IMR-90 (cell line): ENCODE measurements at regions not wholly inside any gene's neighbourhood (a gene's known extent, or its start where the extent isn't known, plus 50 kb on each side); places are given as distances from the start of the nearest gene placed in this dataset.

Experiments used
- BHLHE40 ChIP-seq: fragments of 150-350 bp; IDR thresholded peaks from 2 replicates; pipeline ENCODE4 v1.6.1; 2016; ENCODE audit warnings: mild to moderate bottlenecking, low read depth, low read length
- CEBPB ChIP-seq: IDR thresholded peaks from 2 replicates; pipeline ENCODE4 v1.6.1; 2012; ENCODE audit warnings: low read depth, low read length, improper control_type of control experiment
- CHD1 ChIP-seq: IDR thresholded peaks from 2 replicates; pipeline ENCODE4 v1.6.1; 2012; ENCODE audit warnings: low read depth, low read length, improper control_type of control experiment
- CTCF ChIP-seq: conservative IDR thresholded peaks from 2 replicates; pipeline ENCODE4 v1.5.1; 2012; ENCODE audit warnings: mild to moderate bottlenecking, low read depth, low read length, improper control_type of control experiment
- ELK1 ChIP-seq: fragments of 150-350 bp; IDR thresholded peaks from 2 replicates; pipeline ENCODE4 v1.6.1; 2016; ENCODE audit warnings: low read depth, mild to moderate bottlenecking, low read length, moderate library complexity, borderline replicate concordance
- FOS ChIP-seq: fragments of 150-350 bp; IDR thresholded peaks from 2 replicates; pipeline ENCODE4 v1.6.1; 2016; ENCODE audit warnings: low read depth, low read length
- MAFK ChIP-seq: IDR thresholded peaks from 2 replicates; pipeline ENCODE4 v1.6.1; 2012; ENCODE audit warnings: low read depth, low read length, improper control_type of control experiment
- MAZ ChIP-seq: IDR thresholded peaks from 2 replicates; pipeline ENCODE4 v1.6.1; 2012; ENCODE audit warnings: low read depth, mild to moderate bottlenecking, low read length, improper control_type of control experiment, moderate library complexity, borderline replicate concordance
- POLR2A ChIP-seq: IDR thresholded peaks from 2 replicates; pipeline ENCODE4 v1.6.1; 2012; ENCODE audit warnings: mild to moderate bottlenecking, low read depth, low read length
- RCOR1 ChIP-seq: IDR thresholded peaks from 2 replicates; pipeline ENCODE4 v1.6.1; 2012; ENCODE audit warnings: mild to moderate bottlenecking, low read length, improper control_type of control experiment; ENCODE audit not compliant: insufficient replicate concordance
- RFX5 ChIP-seq: IDR thresholded peaks from 2 replicates; pipeline ENCODE4 v1.8.0; 2012; ENCODE audit warnings: low read depth, mild to moderate bottlenecking, low read length, moderate library complexity
- TF ChIP-seq, protein P1 (sequence below): fragments of 150-350 bp; IDR thresholded peaks from 2 replicates; pipeline ENCODE4 v1.6.1; 2017; ENCODE audit warnings: mild to moderate bottlenecking, antibody characterized with exemption, low read length, low read depth

GRCh38 chr1:38153778-38154470, 107.3 kb upstream of the POU3F1 start:
- TF ChIP-seq MAFK (no peak), MAZ (no peak), CTCF (no peak), CEBPB (no peak), ELK1 (no peak), RFX5 (no peak), FOS (no peak), CHD1 (no peak), POLR2A (no peak), RCOR1 (no peak), BHLHE40 (no peak)
- TF ChIP-seq, protein P1, sequence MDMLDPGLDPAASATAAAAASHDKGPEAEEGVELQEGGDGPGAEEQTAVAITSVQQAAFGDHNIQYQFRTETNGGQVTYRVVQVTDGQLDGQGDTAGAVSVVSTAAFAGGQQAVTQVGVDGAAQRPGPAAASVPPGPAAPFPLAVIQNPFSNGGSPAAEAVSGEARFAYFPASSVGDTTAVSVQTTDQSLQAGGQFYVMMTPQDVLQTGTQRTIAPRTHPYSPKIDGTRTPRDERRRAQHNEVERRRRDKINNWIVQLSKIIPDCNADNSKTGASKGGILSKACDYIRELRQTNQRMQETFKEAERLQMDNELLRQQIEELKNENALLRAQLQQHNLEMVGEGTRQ: no peak
